ENCODE measurements at regions not wholly inside any gene's neighbourhood (a gene's known extent, or its start where the extent isn't known, plus 50 kb on each side); places are given as distances from the start of the nearest gene placed in this dataset.

DNA sequence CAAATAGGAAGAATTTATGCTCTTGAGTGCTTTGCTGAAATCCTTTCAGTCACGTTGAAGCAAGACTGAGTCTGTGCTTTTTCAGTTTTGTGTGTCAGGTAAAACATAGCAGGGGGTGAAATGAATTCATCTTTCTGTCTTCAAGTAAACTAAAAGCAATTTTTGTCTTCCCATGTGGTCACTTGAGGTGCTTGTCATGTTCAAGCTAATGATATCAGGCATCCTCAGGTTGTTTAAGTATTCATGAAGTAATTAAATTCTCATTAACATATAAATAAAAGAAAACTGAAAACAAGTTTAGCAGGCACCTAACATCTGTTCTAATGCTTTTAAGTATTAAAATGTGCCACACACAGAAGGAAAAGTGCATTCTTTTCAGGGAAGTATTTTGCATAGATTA lies 2701.3 kb downstream of the PCDH9 start:
- no peak for TF ChIP-seq POLR2A (IDR thresholded peaks at IDR 0.05)
- no peak for TF ChIP-seq CTCF (IDR thresholded peaks at IDR 0.05 in 4 of 5, conservative IDR thresholded peaks at IDR 0.05 in 1 of 5)
- H3K4me1 ChIP-seq, result no peaks in the 10 kb centered on the region
- ATAC-seq, result no peak
- H3K4me3 ChIP-seq, result no peak overlapping the region
- in situ Hi-C loops (cut with MboI; ENCODE audit: low sequenced_read_pairs in 4 of 4), result no loop called here
- no peak for DNase-seq
- no peak overlapping the region for H3K27ac ChIP-seq
- H3K36me3 ChIP-seq, result no peaks in the 10 kb centered on the region
- intact Hi-C loops (cut with DNase I; ENCODE audit: low total_unique reads), result no loop called here
- no peaks in the 10 kb centered on the region for H3K27me3 ChIP-seq
- H3K9me3 ChIP-seq, result no peaks in the 10 kb centered on the region

- TF ChIP-seq POLR2A (IDR thresholded peaks at IDR 0.05) (no peak), CTCF (IDR thresholded peaks at IDR 0.05 in 4 of 5, conservative IDR thresholded peaks at IDR 0.05 in 1 of 5) (no peak)
- no peaks in the 10 kb centered on the region for H3K36me3 ChIP-seq
- DNase-seq, result no peak
- in situ Hi-C loops (cut with MboI; ENCODE audit: low sequenced_read_pairs in 4 of 4) (no loop called here), intact Hi-C loops (cut with DNase I; ENCODE audit: low total_unique reads) (no loop called here)
- H3K27me3 ChIP-seq, result no peaks in the 10 kb centered on the region
- no peak overlapping the region for H3K4me3 ChIP-seq
- no peak overlapping the region for H3K27ac ChIP-seq
- ATAC-seq, result no peak
- no peaks in the 10 kb centered on the region for H3K4me1 ChIP-seq
- H3K9me3 ChIP-seq, result no peaks in the 10 kb centered on the region
Observed at GRCh38 chr13:64527561-64527960, 2702.6 kb downstream of the PCDH9 start.

DNA sequence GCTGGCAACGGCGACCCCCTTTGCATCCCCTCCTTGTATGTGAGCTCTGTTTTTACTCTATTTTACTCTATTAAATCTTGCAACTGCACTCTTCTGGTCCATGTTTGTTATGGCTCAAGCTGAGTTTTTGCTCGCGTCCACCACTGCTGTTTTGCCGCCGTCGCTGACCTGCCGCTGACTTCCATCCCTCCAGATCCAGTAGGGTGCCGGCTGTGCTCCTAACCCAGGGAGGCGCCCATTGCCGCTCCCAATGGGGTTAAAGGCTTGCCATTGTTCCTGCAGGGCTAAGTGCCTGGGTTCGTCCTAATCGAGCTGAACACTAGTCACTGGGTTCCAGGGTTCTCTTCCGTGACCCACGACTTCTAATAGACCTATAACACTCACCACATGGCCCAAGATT lies 2704.4 kb downstream of the PCDH9 start:
- Histone ChIP-seq H3K27ac (no peak overlapping the region), H3K27me3 (no peaks in the 10 kb centered on the region), H3K4me3 (no peak overlapping the region), H3K4me1 (no peaks in the 10 kb centered on the region), H3K9me3 (no peaks in the 10 kb centered on the region), H3K36me3 (no peaks in the 10 kb centered on the region)
- in situ Hi-C loops (cut with MboI; ENCODE audit: low sequenced_read_pairs in 4 of 4), result no loop called here
- intact Hi-C loops (cut with DNase I; ENCODE audit: low total_unique reads), result no loop called here
- TF ChIP-seq CTCF (IDR thresholded peaks at IDR 0.05 in 4 of 5, conservative IDR thresholded peaks at IDR 0.05 in 1 of 5), result no peak
- no peak for TF ChIP-seq POLR2A (IDR thresholded peaks at IDR 0.05)
- DNase-seq (no peak), ATAC-seq (no peak)

DNA sequence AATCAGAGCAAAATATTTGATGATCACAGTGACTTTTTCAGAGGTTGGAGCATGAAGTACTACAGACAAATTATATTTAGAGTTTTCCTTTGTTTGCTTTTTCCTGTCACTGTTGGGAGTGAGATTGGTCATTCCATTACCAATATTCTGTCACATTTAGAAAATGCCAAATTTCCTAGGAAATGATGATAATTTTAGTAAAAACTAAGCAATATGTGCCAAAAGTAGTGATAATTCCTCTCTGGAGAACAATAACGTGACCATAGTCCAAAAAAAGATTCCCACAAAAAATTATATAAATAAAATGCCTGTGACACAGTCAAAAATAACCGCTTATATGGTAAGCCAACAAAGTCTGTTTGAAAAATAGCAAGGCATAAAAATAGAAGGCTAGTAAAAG lies 2719.4 kb downstream of the PCDH9 start:
- intact Hi-C loops (cut with DNase I; ENCODE audit: low total_unique reads), result no loop called here
- in situ Hi-C loops (cut with MboI; ENCODE audit: low sequenced_read_pairs in 4 of 4), result no loop called here
- DNase-seq (no peak), ATAC-seq (no peak)
- TF ChIP-seq POLR2A (IDR thresholded peaks at IDR 0.05) (no peak), CTCF (IDR thresholded peaks at IDR 0.05 in 4 of 5, conservative IDR thresholded peaks at IDR 0.05 in 1 of 5) (no peak)
- Histone ChIP-seq H3K4me1 (no peaks in the 10 kb centered on the region), H3K9me3 (no peaks in the 10 kb centered on the region), H3K4me3 (no peak overlapping the region), H3K27me3 (no peaks in the 10 kb centered on the region), H3K36me3 (no peaks in the 10 kb centered on the region), H3K27ac (no peak overlapping the region)

- no peaks in the 10 kb centered on the region for H3K4me1 ChIP-seq
- no peaks in the 10 kb centered on the region for H3K9me3 ChIP-seq
- H3K27me3 ChIP-seq, result no peaks in the 10 kb centered on the region
- ATAC-seq (no peak), DNase-seq (no peak)
- H3K36me3 ChIP-seq, result no peaks in the 10 kb centered on the region
- no peak overlapping the region for H3K27ac ChIP-seq
- TF ChIP-seq CTCF (IDR thresholded peaks at IDR 0.05 in 4 of 5, conservative IDR thresholded peaks at IDR 0.05 in 1 of 5) (no peak), POLR2A (IDR thresholded peaks at IDR 0.05) (no peak)
- no peak overlapping the region for H3K4me3 ChIP-seq
- in situ Hi-C loops (cut with MboI; ENCODE audit: low sequenced_read_pairs in 4 of 4) (no loop called here), intact Hi-C loops (cut with DNase I; ENCODE audit: low total_unique reads) (no loop called here)
Observed at GRCh38 chr13:64506246-64506645, 2723.9 kb downstream of the PCDH9 start.

Data from gastrocnemius medialis (tissue), 4 donors.